ENCODE measurements at regions not wholly inside any gene's neighbourhood (a gene's known extent, or its start where the extent isn't known, plus 50 kb on each side); places are given as distances from the start of the nearest gene placed in this dataset.

GRCh38 chr11:123313262-123313661 lies 116.8 kb upstream of the GRAMD1B start:
- TF ChIP-seq GATA2 (IDR thresholded peaks at IDR 0.05; ENCODE audit: low read depth, low read length) (no peak), GATA3 (IDR thresholded peaks at IDR 0.05; ENCODE audit: low read depth, low read length) (no peak)
